Fibroblast of lung (primary cell): ENCODE measurements at regions not wholly inside any gene's neighbourhood (a gene's known extent, or its start where the extent isn't known, plus 50 kb on each side); places are given as distances from the start of the nearest gene placed in this dataset.

Source experiments
- EZH2 ChIP-seq: IDR thresholded peaks from 2 replicates; pipeline ENCODE4 v1.5.1; 2012; ENCODE audit warnings: low read length, control low read depth, mild to moderate bottlenecking; ENCODE audit errors: missing control alignments
- TF ChIP-seq, protein P1 (sequence below), 2 donors: IDR thresholded peaks in 1 of 2; conservative IDR thresholded peaks in 1 of 2; 1 replicate in 1 of 2; 2 replicates in 1 of 2; pipeline ENCODE4 v1.5.1; 2011 to 2012; ENCODE audit warnings: low read length in 2 of 2, control low read depth in 1 of 2, inconsistent platforms in 1 of 2, low read depth in 1 of 2, mild to moderate bottlenecking in 1 of 2

DNA sequence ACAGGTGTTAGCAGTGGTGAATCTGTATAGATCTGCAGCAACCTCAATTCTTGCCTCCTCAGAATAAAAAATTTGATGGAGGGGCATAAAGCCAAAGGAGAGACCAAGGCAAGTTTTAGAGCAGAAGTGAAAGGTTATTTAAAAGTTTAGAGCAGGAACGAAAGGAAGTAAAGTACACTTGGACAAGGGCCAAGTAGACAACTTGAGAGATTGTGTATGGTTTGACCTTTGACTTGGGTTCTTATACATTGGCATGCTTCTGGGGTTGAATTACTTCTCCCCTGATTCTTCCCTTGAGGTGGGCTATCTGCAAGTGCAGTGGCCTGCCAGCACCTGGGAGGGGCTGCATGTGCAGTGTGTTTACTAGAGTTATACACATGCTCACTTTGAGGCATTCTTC is 278.8 kb upstream of the NDST3 start:
- TF ChIP-seq, protein P1, sequence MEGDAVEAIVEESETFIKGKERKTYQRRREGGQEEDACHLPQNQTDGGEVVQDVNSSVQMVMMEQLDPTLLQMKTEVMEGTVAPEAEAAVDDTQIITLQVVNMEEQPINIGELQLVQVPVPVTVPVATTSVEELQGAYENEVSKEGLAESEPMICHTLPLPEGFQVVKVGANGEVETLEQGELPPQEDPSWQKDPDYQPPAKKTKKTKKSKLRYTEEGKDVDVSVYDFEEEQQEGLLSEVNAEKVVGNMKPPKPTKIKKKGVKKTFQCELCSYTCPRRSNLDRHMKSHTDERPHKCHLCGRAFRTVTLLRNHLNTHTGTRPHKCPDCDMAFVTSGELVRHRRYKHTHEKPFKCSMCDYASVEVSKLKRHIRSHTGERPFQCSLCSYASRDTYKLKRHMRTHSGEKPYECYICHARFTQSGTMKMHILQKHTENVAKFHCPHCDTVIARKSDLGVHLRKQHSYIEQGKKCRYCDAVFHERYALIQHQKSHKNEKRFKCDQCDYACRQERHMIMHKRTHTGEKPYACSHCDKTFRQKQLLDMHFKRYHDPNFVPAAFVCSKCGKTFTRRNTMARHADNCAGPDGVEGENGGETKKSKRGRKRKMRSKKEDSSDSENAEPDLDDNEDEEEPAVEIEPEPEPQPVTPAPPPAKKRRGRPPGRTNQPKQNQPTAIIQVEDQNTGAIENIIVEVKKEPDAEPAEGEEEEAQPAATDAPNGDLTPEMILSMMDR (conservative IDR thresholded peaks at IDR 0.05 in 1 of 2, IDR thresholded peaks at IDR 0.05 in 1 of 2; ENCODE audit: low read depth in 1 of 2, low read length in 2 of 2): no peak
- TF ChIP-seq EZH2: no peak
